HepG2 (cell line): ENCODE measurements at regions not wholly inside any gene's neighbourhood (a gene's known extent, or its start where the extent isn't known, plus 50 kb on each side); places are given as distances from the start of the nearest gene placed in this dataset.

ENCODE experiments used
- ATAC-seq: fragments of 200-7000 bp; cut with Tn5 transposase; 3 replicates; pipeline ENCODE4 v1.9.1; 2020; ENCODE audit warnings: mild to moderate bottlenecking, moderate library complexity
- BruUV-seq: library from RNA; stranded (reverse); fragments of 400-500 nt; replicated peaks from 2 replicates; lab custom pipeline; 2021; lab: Mats Ljungman, UMichigan
- CTCF ChIA-PET: fragments of 300-600 bp; formaldehyde crosslinking; extraction: SDS; loops from one replicate; lab custom pipeline; 2021; ENCODE audit warnings: low total read pairs, inconsistent platforms, low intra/inter-chr PET ratio; lab: Yijun Ruan, JAX
- POLR2A ChIA-PET: fragments of 350-600 bp; sonication (Branson Sonifier 250); formaldehyde crosslinking; loops from one replicate; lab custom pipeline; 2020; ENCODE audit warnings: antibody characterized with exemption, inconsistent platforms; lab: Yijun Ruan, JAX
- DNase-seq: peaks from one replicate; pipeline ENCODE4 v3.0.0-alpha.2; 2015; ENCODE audit warnings: low spot score
- FAIRE-seq: peaks from 3 replicates; lab custom pipeline; 2011; peaks lifted over from hg19 to GRCh38; lab: Jason Lieb, UNC
- H2AFZ ChIP-seq: one replicate; pipeline ENCODE4 v1.6.1; 2011; ENCODE audit warnings: low read length, inconsistent platforms
- H3K27ac ChIP-seq: fragments of 300-600 bp; 3 replicates; pipeline ENCODE4 v1.8.0; 2011; ENCODE audit warnings: mixed run types, mild to moderate bottlenecking, mixed read lengths, low read length, inconsistent platforms; ENCODE audit not compliant: insufficient read depth; ENCODE audit errors: extremely low read length
- H3K27me3 ChIP-seq, 2 experiments: fragments of 200-600 bp in 1 of 2; 2 replicates in 1 of 2; 3 replicates in 1 of 2; pipeline versions ENCODE4 v1.6.0 to v1.8.0; 2011; ENCODE audit warnings: low read length in 2 of 2, mild to moderate bottlenecking in 2 of 2, moderate library complexity in 2 of 2, inconsistent platforms in 1 of 2; ENCODE audit not compliant: insufficient read depth in 2 of 2, control insufficient read depth in 1 of 2
- H3K36me3 ChIP-seq, 2 experiments: fragments of 200-600 bp in 1 of 2; replicated peaks in 1 of 2; 2 replicates in 1 of 2; 3 replicates in 1 of 2; pipeline versions ENCODE4 v1.5.1 to v1.8.0; 2011; ENCODE audit warnings: low read length in 2 of 2, inconsistent platforms in 1 of 2; ENCODE audit not compliant: insufficient read depth in 2 of 2, control insufficient read depth in 1 of 2
- H3K4me1 ChIP-seq: 2 replicates; pipeline ENCODE4 v1.5.1; 2012; ENCODE audit warnings: low read length, inconsistent platforms; ENCODE audit not compliant: insufficient read depth
- H3K4me2 ChIP-seq: 2 replicates; pipeline ENCODE4 v1.6.0; 2011; ENCODE audit warnings: low read depth, low read length, inconsistent platforms
- H3K4me3 ChIP-seq, 3 experiments: fragments of 200-600 bp in 1 of 3; sonication (generic), shearing (Covaris generic) in 1 of 3; replicated peaks in 1 of 3; 2 replicates each; pipeline ENCODE4 v1.5.1; 2011 to 2016; ENCODE audit warnings: low read length in 3 of 3, inconsistent platforms in 2 of 3, low read depth in 2 of 3, mild to moderate bottlenecking in 2 of 3, control low read depth in 1 of 3, mixed read lengths in 1 of 3; ENCODE audit not compliant: insufficient read depth in 1 of 3
- H3K79me2 ChIP-seq: one replicate; pipeline ENCODE4 v1.6.1; 2011; ENCODE audit warnings: low read length, inconsistent platforms; ENCODE audit not compliant: insufficient read depth
- H3K9ac ChIP-seq: 2 replicates; pipeline ENCODE4 v1.6.0; 2011; ENCODE audit warnings: mild to moderate bottlenecking, low read depth, low read length, inconsistent platforms; ENCODE audit not compliant: insufficient read depth
- H3K9me3 ChIP-seq: 2 replicates; pipeline ENCODE4 v1.5.1; 2012; ENCODE audit warnings: mild to moderate bottlenecking, low read length
- H4K20me1 ChIP-seq: 2 replicates; pipeline ENCODE4 v1.6.0; 2011; ENCODE audit warnings: inconsistent platforms, mild to moderate bottlenecking, low read length, moderate library complexity; ENCODE audit not compliant: insufficient read depth
- GABPB1 ChIP-seq: IDR thresholded peaks from 2 replicates; pipeline ENCODE4 v1.6.1; 2016; ENCODE audit warnings: mild to moderate bottlenecking, missing genetic modification reagents, moderate library complexity, missing compliant biosample characterization
- HCFC1 ChIP-seq: fragments of 150-350 bp; IDR thresholded peaks from 2 replicates; pipeline ENCODE4 v1.6.1; 2014; ENCODE audit warnings: low read depth, low read length
- NKX3-1 ChIP-seq: sonication (generic); formaldehyde crosslinking; IDR thresholded peaks from 2 replicates; pipeline ENCODE4 v1.5.0; 2020; ENCODE audit warnings: missing genetic modification reagents
- RCOR2 ChIP-seq: IDR thresholded peaks from 2 replicates; pipeline ENCODE4 v1.6.1; 2016; ENCODE audit warnings: missing biosample characterization, missing genetic modification reagents
- TCF7L2 ChIP-seq: IDR thresholded peaks from 2 replicates; pipeline ENCODE4 v1.6.1; 2011; ENCODE audit warnings: mild to moderate bottlenecking, low read depth, low read length, moderate library complexity
- ZKSCAN1 ChIP-seq: fragments of 150-350 bp; IDR thresholded peaks from 2 replicates; pipeline ENCODE4 v1.6.1; 2014; ENCODE audit warnings: low read length
- ZNF34 ChIP-seq: sonication (generic); formaldehyde crosslinking; IDR thresholded peaks from 2 replicates; pipeline ENCODE4 v1.4.0; 2020; ENCODE audit warnings: mild to moderate bottlenecking, missing genetic modification reagents, borderline replicate concordance
- ZNF660 ChIP-seq: sonication (generic); formaldehyde crosslinking; IDR thresholded peaks from 2 replicates; pipeline ENCODE4 v1.5.1; 2020; ENCODE audit warnings: mild to moderate bottlenecking, low read depth, missing genetic modification reagents, borderline replicate concordance
- ZNF891 ChIP-seq: sonication (generic); formaldehyde crosslinking; IDR thresholded peaks from 2 replicates; pipeline ENCODE4 v1.5.0; 2020; ENCODE audit warnings: mild to moderate bottlenecking, missing genetic modification reagents
- WGBS: methylation state at CpG from one replicate; pipeline ENCODE4 v1.1.6; 2017; ENCODE audit warnings: low lambda C conversion rate; 5-methylcytosine and 5-hydroxymethylcytosine counted together
- in situ Hi-C: cut with HindIII; loops from 2 replicates; pipeline ENCODE4 v1.10.0; 2017; ENCODE audit warnings: low pct_unique_long_range_greater_than_20kb; ENCODE audit not compliant: extremely low pct_ligation_motif_present
- intact Hi-C: fragments of 100-400 bp; cut with micrococcal nuclease; formaldehyde crosslinking; loops from one replicate; pipeline ENCODE4 v1.10.0; 2022; ENCODE audit not compliant: unreplicated experiment
- TF ChIP-seq, protein P1 (sequence below): sonication (generic); formaldehyde crosslinking; conservative IDR thresholded peaks from 2 replicates; pipeline ENCODE4 v1.4.0; 2020; ENCODE audit warnings: missing genetic modification reagents

DNA sequence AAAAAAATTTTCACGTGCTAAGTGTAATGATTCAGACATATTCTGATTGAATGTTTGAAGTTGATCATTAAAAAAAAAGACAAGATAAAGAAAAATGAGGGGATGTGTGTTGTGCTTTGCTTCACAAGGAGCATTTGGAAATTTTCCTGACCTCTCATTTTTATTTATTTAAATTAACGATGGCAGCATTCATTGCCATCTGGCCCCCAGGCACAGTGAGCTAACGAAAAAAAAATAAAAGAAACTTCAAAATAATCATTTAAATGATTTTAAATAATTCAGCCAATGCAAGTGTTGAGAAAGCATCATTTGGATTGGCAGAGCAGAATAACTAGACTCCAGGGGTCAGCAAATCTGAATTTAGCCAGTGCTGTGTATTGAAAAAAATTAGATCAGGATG, 1037.2 kb downstream of the CDH11 start:
- BruUV-seq, result no TSS peak
- Histone ChIP-seq H3K9me3 (no peaks in the 10 kb centered on the region), H3K36me3 (no peaks in the 10 kb centered on the region), H3K4me1 (no peaks in the 10 kb centered on the region), H3K4me2 (no peak overlapping the region), H3K27ac (no peak overlapping the region), H2AFZ (no peak overlapping the region), H3K9ac (no peak overlapping the region), H3K27me3 (no peaks in the 10 kb centered on the region), H4K20me1 (no peaks in the 10 kb centered on the region), H3K79me2 (no peaks in the 10 kb centered on the region), H3K4me3 (no peak overlapping the region)
- POLR2A ChIA-PET, result no interaction called here
- TF ChIP-seq ZNF891 (CRISPR knock-in tag) (no peak), ZNF660 (no peak), RCOR2 (CRISPR knock-in tag) (no peak), ZNF34 (CRISPR knock-in tag) (no peak), GABPB1 (CRISPR knock-in tag) (no peak), NKX3-1 (no peak), HCFC1 (no peak), TCF7L2 (no peak), ZKSCAN1 (no peak)
- TF ChIP-seq, protein P1, sequence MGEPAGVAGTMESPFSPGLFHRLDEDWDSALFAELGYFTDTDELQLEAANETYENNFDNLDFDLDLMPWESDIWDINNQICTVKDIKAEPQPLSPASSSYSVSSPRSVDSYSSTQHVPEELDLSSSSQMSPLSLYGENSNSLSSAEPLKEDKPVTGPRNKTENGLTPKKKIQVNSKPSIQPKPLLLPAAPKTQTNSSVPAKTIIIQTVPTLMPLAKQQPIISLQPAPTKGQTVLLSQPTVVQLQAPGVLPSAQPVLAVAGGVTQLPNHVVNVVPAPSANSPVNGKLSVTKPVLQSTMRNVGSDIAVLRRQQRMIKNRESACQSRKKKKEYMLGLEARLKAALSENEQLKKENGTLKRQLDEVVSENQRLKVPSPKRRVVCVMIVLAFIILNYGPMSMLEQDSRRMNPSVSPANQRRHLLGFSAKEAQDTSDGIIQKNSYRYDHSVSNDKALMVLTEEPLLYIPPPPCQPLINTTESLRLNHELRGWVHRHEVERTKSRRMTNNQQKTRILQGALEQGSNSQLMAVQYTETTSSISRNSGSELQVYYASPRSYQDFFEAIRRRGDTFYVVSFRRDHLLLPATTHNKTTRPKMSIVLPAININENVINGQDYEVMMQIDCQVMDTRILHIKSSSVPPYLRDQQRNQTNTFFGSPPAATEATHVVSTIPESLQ, result no peak
- intact Hi-C loops, result loop anchor here (5.0 kb wide), 1 partner anchor 373 kb away; no protein-coding TSS in a partner anchor
- in situ Hi-C loops, result no loop called here
- CTCF ChIA-PET, result no interaction called here
- ATAC-seq (no peak), FAIRE-seq (no peak), DNase-seq (no peak)
- 2% methylated on average over 3 of the region's 3 CpGs for WGBS
